SK-N-SH (cell line): ENCODE measurements at regions not wholly inside any gene's neighbourhood (a gene's known extent, or its start where the extent isn't known, plus 50 kb on each side); places are given as distances from the start of the nearest gene placed in this dataset.

Experiments used
- CTCF ChIA-PET: fragments of 300-600, 350-600 bp; formaldehyde crosslinking; extraction: SDS; loops from one replicate; lab custom pipeline; 2021; lab: Yijun Ruan, JAX
- POLR2A ChIA-PET: fragments of 350-600 bp; sonication (Branson Sonifier 250); formaldehyde crosslinking; extraction: SDS; loops from one replicate; lab custom pipeline; 2020; ENCODE audit warnings: antibody characterized with exemption, inconsistent platforms; lab: Yijun Ruan, JAX
- DNase-seq: peaks from one replicate; pipeline ENCODE4 v3.0.0; 2012
- H2AFZ ChIP-seq: fragments of 200-600 bp; sonication (generic); 2 replicates; pipeline ENCODE4 v1.8.1; 2016; ENCODE audit warnings: antibody characterized with exemption, mild to moderate bottlenecking, low read depth
- H3F3A ChIP-seq: fragments of 200-600 bp; sonication (generic); replicated peaks from 2 replicates; pipeline ENCODE3; 2016; ENCODE audit warnings: antibody characterized with exemption, mild to moderate bottlenecking; ENCODE audit not compliant: insufficient read depth
- H3K27ac ChIP-seq, 2 experiments: fragments of 200-500 bp in 1 of 2; fragments of 200-600 bp in 1 of 2; sonication (Bioruptor generic) in 1 of 2; sonication (generic), shearing (Covaris generic) in 1 of 2; 2 replicates each; pipeline versions ENCODE4 v1.5.1 to v1.6.1; 2014 to 2016; ENCODE audit warnings: low read depth in 2 of 2, inconsistent platforms in 1 of 2, low read length in 1 of 2, mild to moderate bottlenecking in 1 of 2, mixed read lengths in 1 of 2
- H3K27me3 ChIP-seq: fragments of 200-600 bp; sonication (generic), shearing (Covaris generic); 2 replicates; pipeline ENCODE4 v1.6.1; 2016; ENCODE audit warnings: mixed run types; ENCODE audit not compliant: insufficient read depth
- H3K36me3 ChIP-seq, 2 experiments: fragments of 200-500 bp in 1 of 2; fragments of 200-600 bp in 1 of 2; sonication (Bioruptor generic) in 1 of 2; sonication (generic) in 1 of 2; replicated peaks in 1 of 2; 2 replicates each; pipeline versions ENCODE3 to v1.5.1; 2014 to 2016; ENCODE audit warnings: low read length in 1 of 2, mild to moderate bottlenecking in 1 of 2; ENCODE audit not compliant: insufficient read depth in 2 of 2, control insufficient read depth in 1 of 2
- H3K4me1 ChIP-seq, 2 experiments: fragments of 200-500 bp in 1 of 2; fragments of 200-600 bp in 1 of 2; sonication (Bioruptor generic) in 1 of 2; sonication (generic), shearing (Covaris generic) in 1 of 2; 2 replicates each; pipeline versions ENCODE4 v1.5.1 to v1.6.1; 2014 to 2016; ENCODE audit warnings: low read depth in 1 of 2, low read length in 1 of 2, mixed run types in 1 of 2; ENCODE audit not compliant: insufficient read depth in 2 of 2, control insufficient read depth in 1 of 2
- H3K4me2 ChIP-seq: fragments of 200-600 bp; sonication (generic), shearing (Covaris generic); 2 replicates; pipeline ENCODE4 v1.6.1; 2017; ENCODE audit warnings: mixed run types
- H3K4me3 ChIP-seq, 2 experiments: fragments of 200-500 bp in 1 of 2; fragments of 200-600 bp in 1 of 2; sonication (Bioruptor generic) in 1 of 2; sonication (generic), shearing (Covaris generic) in 1 of 2; 2 replicates each; pipeline versions ENCODE4 v1.5.1 to v1.8.1; 2014 to 2016; ENCODE audit warnings: low read depth in 2 of 2, inconsistent platforms in 1 of 2, low read length in 1 of 2, mild to moderate bottlenecking in 1 of 2, mixed read lengths in 1 of 2, moderate library complexity in 1 of 2
- H3K79me2 ChIP-seq: fragments of 200-600 bp; sonication (generic); 2 replicates; pipeline ENCODE4 v1.8.1; 2017; ENCODE audit warnings: mild to moderate bottlenecking; ENCODE audit not compliant: insufficient read depth
- H3K9ac ChIP-seq: fragments of 200-600 bp; sonication (generic); 2 replicates; pipeline ENCODE4 v1.6.1; 2017; ENCODE audit warnings: mixed run types
- H3K9me2 ChIP-seq: fragments of 200-600 bp; sonication (generic); 2 replicates; pipeline ENCODE4 v1.6.1; 2017; ENCODE audit warnings: mixed run types
- H3K9me3 ChIP-seq: fragments of 200-600 bp; sonication (generic); 2 replicates; pipeline ENCODE4 v1.6.1; 2017; ENCODE audit warnings: mixed run types, mild to moderate bottlenecking, moderate library complexity
- H4K20me1 ChIP-seq: fragments of 200-600 bp; sonication (generic); 2 replicates; pipeline ENCODE4 v1.6.1; 2017; ENCODE audit warnings: mild to moderate bottlenecking, mixed run types; ENCODE audit not compliant: insufficient read depth
- ELF1 ChIP-seq: IDR thresholded peaks from 2 replicates; pipeline ENCODE4 v1.4.0; 2012
- EZH2phosphoT487 ChIP-seq: fragments of 200-600 bp; sonication (generic); IDR thresholded peaks from 2 replicates; pipeline ENCODE4 v1.6.1; 2017; ENCODE audit warnings: low read depth, mixed run types, mild to moderate bottlenecking, antibody characterized with exemption, moderate library complexity, borderline replicate concordance
- FOXJ3 ChIP-seq: sonication (generic); formaldehyde crosslinking; IDR thresholded peaks from 2 replicates; pipeline ENCODE4 v1.5.1; 2020; ENCODE audit warnings: mild to moderate bottlenecking, missing genetic modification reagents
- FOXM1 ChIP-seq: IDR thresholded peaks from 2 replicates; pipeline ENCODE4 v1.4.0; 2012; ENCODE audit warnings: low read depth, mild to moderate bottlenecking
- JUND ChIP-seq: IDR thresholded peaks from 2 replicates; pipeline ENCODE4 v1.4.0; 2012
- PBX3 ChIP-seq: IDR thresholded peaks from 2 replicates; pipeline ENCODE4; 2012
- RAD21 ChIP-seq: IDR thresholded peaks from 2 replicates; pipeline ENCODE4 v1.6.1; 2012; ENCODE audit warnings: mild to moderate bottlenecking, low read length
- SMC3 ChIP-seq: IDR thresholded peaks from 2 replicates; pipeline ENCODE4 v1.6.1; 2012; ENCODE audit warnings: low read depth, low read length, improper control_type of control experiment
- TEAD4 ChIP-seq: IDR thresholded peaks from 2 replicates; pipeline ENCODE4 v1.4.0; 2012; ENCODE audit warnings: mild to moderate bottlenecking, borderline replicate concordance; ENCODE audit not compliant: insufficient read depth
- YY1 ChIP-seq: IDR thresholded peaks from 2 replicates; pipeline ENCODE4 v1.4.0; 2012; ENCODE audit warnings: low read depth, mild to moderate bottlenecking
- WGBS: methylation state at CpG from one replicate; pipeline ENCODE4 v1.1.6; 2017; ENCODE audit warnings: low lambda C conversion rate; 5-methylcytosine and 5-hydroxymethylcytosine counted together
- TF ChIP-seq, protein P1 (sequence below): IDR thresholded peaks from 2 replicates; pipeline ENCODE4 v1.4.0; 2012; ENCODE audit warnings: low read depth, borderline replicate concordance
- TF ChIP-seq, protein P2 (sequence below): IDR thresholded peaks from 2 replicates; pipeline ENCODE4 v1.6.1; 2012; ENCODE audit warnings: mild to moderate bottlenecking, low read depth, low read length, moderate library complexity

DNA sequence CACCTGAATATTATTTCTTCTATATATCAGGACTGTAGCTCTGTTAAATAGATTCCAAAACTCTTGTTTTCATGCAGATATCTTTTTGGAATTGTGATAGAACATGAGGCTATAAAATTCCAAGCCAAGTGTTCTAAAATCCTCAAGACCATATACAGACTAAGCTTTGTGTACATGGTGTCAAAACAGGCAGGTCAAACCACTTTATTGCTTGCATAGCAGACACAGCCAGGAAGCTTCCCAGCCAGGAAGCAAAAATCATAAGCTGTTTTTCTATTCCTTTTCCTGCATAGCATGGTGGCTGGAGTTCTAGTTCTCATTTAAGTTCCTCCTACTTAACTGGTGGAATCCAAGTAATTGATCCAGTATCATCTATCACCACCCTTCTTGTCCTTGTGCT is 353.3 kb downstream of the PAX1 start:
- H3K27ac ChIP-seq: no peak overlapping the region
- TF ChIP-seq JUND (no peak), RAD21 (no peak), EZH2phosphoT487 (no peak)
- TF ChIP-seq, all 33 proteins: peak for 0
- Histone ChIP-seq H3K4me1 (no peaks in the 10 kb centered on the region), H3K9me2 (no peaks in the 10 kb centered on the region), H3K4me2 (no peak overlapping the region), H3K27me3 (no peaks in the 10 kb centered on the region), H3K4me3 (no peak overlapping the region), H3K9ac (no peak overlapping the region), H3K36me3 (no peaks in the 10 kb centered on the region), H3F3A (no peaks in the 10 kb centered on the region), H4K20me1 (no peaks in the 10 kb centered on the region), H3K9me3 (no peaks in the 10 kb centered on the region), H2AFZ (no peak overlapping the region), H3K79me2 (no peaks in the 10 kb centered on the region)
- POLR2A ChIA-PET: no interaction called here
- CTCF ChIA-PET: no interaction called here
- no peak for DNase-seq

DNA sequence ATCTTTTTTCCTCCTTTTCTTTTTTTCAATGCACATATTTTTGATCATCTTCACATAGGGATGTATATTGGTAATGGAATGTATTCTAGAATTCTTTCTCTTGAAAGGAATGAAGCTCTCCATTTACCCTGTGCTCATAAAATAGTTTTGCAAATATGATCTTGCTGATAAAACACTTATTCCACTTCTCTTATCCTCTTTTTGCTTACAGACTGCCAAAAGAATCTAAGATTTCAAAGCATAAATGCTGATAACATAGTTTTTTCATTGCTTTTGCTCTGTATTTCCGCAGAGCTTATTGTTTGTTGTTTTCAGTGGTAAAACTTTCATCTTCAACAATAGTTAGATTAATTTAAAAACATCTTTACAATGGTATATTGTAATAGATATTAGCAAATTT is 350.5 kb downstream of the PAX1 start:
- DNase-seq: no peak
- Histone ChIP-seq H3K9ac (no peak overlapping the region), H3K27me3 (no peaks in the 10 kb centered on the region), H3K9me3 (no peaks in the 10 kb centered on the region), H4K20me1 (no peaks in the 10 kb centered on the region), H3K9me2 (no peaks in the 10 kb centered on the region), H3K4me3 (no peak overlapping the region), H3K4me1 (no peaks in the 10 kb centered on the region), H3K36me3 (no peaks in the 10 kb centered on the region), H3K27ac (no peak overlapping the region), H3K4me2 (no peak overlapping the region), H3K79me2 (no peaks in the 10 kb centered on the region), H2AFZ (no peak overlapping the region), H3F3A (no peaks in the 10 kb centered on the region)
- WGBS: 2% methylated on average over 1 of the region's 1 CpG
- ChIA-PET CTCF (no interaction called here), POLR2A (no interaction called here)
- TF ChIP-seq YY1 (no peak), FOXJ3 (CRISPR knock-in tag) (no peak), TEAD4 (no peak), RAD21 (no peak), PBX3 (no peak), ELF1 (no peak), SMC3 (no peak), FOXM1 (no peak)
- TF ChIP-seq, protein P1, sequence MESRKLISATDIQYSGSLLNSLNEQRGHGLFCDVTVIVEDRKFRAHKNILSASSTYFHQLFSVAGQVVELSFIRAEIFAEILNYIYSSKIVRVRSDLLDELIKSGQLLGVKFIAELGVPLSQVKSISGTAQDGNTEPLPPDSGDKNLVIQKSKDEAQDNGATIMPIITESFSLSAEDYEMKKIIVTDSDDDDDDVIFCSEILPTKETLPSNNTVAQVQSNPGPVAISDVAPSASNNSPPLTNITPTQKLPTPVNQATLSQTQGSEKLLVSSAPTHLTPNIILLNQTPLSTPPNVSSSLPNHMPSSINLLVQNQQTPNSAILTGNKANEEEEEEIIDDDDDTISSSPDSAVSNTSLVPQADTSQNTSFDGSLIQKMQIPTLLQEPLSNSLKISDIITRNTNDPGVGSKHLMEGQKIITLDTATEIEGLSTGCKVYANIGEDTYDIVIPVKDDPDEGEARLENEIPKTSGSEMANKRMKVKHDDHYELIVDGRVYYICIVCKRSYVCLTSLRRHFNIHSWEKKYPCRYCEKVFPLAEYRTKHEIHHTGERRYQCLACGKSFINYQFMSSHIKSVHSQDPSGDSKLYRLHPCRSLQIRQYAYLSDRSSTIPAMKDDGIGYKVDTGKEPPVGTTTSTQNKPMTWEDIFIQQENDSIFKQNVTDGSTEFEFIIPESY: no peak
- TF ChIP-seq, protein P2, sequence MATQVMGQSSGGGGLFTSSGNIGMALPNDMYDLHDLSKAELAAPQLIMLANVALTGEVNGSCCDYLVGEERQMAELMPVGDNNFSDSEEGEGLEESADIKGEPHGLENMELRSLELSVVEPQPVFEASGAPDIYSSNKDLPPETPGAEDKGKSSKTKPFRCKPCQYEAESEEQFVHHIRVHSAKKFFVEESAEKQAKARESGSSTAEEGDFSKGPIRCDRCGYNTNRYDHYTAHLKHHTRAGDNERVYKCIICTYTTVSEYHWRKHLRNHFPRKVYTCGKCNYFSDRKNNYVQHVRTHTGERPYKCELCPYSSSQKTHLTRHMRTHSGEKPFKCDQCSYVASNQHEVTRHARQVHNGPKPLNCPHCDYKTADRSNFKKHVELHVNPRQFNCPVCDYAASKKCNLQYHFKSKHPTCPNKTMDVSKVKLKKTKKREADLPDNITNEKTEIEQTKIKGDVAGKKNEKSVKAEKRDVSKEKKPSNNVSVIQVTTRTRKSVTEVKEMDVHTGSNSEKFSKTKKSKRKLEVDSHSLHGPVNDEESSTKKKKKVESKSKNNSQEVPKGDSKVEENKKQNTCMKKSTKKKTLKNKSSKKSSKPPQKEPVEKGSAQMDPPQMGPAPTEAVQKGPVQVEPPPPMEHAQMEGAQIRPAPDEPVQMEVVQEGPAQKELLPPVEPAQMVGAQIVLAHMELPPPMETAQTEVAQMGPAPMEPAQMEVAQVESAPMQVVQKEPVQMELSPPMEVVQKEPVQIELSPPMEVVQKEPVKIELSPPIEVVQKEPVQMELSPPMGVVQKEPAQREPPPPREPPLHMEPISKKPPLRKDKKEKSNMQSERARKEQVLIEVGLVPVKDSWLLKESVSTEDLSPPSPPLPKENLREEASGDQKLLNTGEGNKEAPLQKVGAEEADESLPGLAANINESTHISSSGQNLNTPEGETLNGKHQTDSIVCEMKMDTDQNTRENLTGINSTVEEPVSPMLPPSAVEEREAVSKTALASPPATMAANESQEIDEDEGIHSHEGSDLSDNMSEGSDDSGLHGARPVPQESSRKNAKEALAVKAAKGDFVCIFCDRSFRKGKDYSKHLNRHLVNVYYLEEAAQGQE: no peak
